H9 (cell line): ENCODE measurements at regions not wholly inside any gene's neighbourhood (a gene's known extent, or its start where the extent isn't known, plus 50 kb on each side); places are given as distances from the start of the nearest gene placed in this dataset.

Experiments used
- DNase-seq: peaks from one replicate; pipeline ENCODE4 v3.0.0-alpha.2; 2017
- H2AFZ ChIP-seq: one replicate; pipeline ENCODE4 v1.6.1; 2013; ENCODE audit warnings: mild to moderate bottlenecking, low read length, control low read depth, moderate library complexity
- H2AK5ac ChIP-seq: 2 replicates; pipeline ENCODE4 v1.6.1; 2013; ENCODE audit warnings: low read length, control low read depth, mixed read lengths; ENCODE audit not compliant: insufficient read length
- H2BK120ac ChIP-seq: one replicate; pipeline ENCODE4 v1.6.1; 2013; ENCODE audit warnings: low read depth, mild to moderate bottlenecking, low read length, control low read depth, inconsistent platforms; ENCODE audit not compliant: poor library complexity, severe bottlenecking
- H2BK12ac ChIP-seq: 2 replicates; pipeline ENCODE4 v1.6.1; 2013; ENCODE audit warnings: low read length, control low read depth, mixed read lengths, low read depth; ENCODE audit not compliant: insufficient read length
- H2BK15ac ChIP-seq: 2 replicates; pipeline ENCODE4 v1.6.1; 2013; ENCODE audit warnings: low read depth, low read length, control low read depth
- H2BK20ac ChIP-seq: one replicate; pipeline ENCODE4 v1.6.1; 2013; ENCODE audit warnings: low read depth, mild to moderate bottlenecking, low read length, control low read depth, inconsistent platforms; ENCODE audit not compliant: poor library complexity, severe bottlenecking
- H2BK5ac ChIP-seq: 2 replicates; pipeline ENCODE4 v1.6.1; 2013; ENCODE audit warnings: low read length, control low read depth, mixed read lengths; ENCODE audit not compliant: insufficient read length
- H3K14ac ChIP-seq: 2 replicates; pipeline ENCODE4 v1.6.1; 2013; ENCODE audit warnings: low read length, control low read depth; ENCODE audit not compliant: insufficient read depth
- H3K18ac ChIP-seq: 2 replicates; pipeline ENCODE4 v1.6.1; 2013; ENCODE audit warnings: low read depth, mild to moderate bottlenecking, mixed read lengths, low read length, control low read depth; ENCODE audit not compliant: insufficient read length
- H3K23ac ChIP-seq: 2 replicates; pipeline ENCODE4 v1.6.1; 2013; ENCODE audit warnings: low read length, control low read depth, mixed read lengths, low read depth; ENCODE audit not compliant: insufficient read length
- H3K23me2 ChIP-seq: 2 replicates; pipeline ENCODE4 v1.6.1; 2013; ENCODE audit warnings: low read depth, mild to moderate bottlenecking, mixed read lengths, low read length, control low read depth; ENCODE audit not compliant: insufficient read length, poor library complexity, severe bottlenecking
- H3K27ac ChIP-seq: 2 replicates; pipeline ENCODE4 v1.5.1; 2013; ENCODE audit warnings: low read length, control low read depth, mixed read lengths, low read depth; ENCODE audit not compliant: insufficient read length
- H3K27me3 ChIP-seq: 2 replicates; pipeline ENCODE4 v1.6.1; 2013; ENCODE audit warnings: low read length, control low read depth, inconsistent platforms; ENCODE audit not compliant: insufficient read depth
- H3K4ac ChIP-seq: 2 replicates; pipeline ENCODE4 v1.6.1; 2013; ENCODE audit warnings: low read depth, mild to moderate bottlenecking, control low read depth, inconsistent platforms, low read length, moderate library complexity
- H3K4me1 ChIP-seq: 2 replicates; pipeline ENCODE4 v1.6.1; 2013; ENCODE audit warnings: low read length, control low read depth, inconsistent platforms; ENCODE audit not compliant: insufficient read depth
- H3K4me2 ChIP-seq: 2 replicates; pipeline ENCODE4 v1.6.1; 2013; ENCODE audit warnings: low read length, control low read depth, mixed read lengths; ENCODE audit not compliant: insufficient read length, insufficient read depth
- H3K56ac ChIP-seq: 2 replicates; pipeline ENCODE4 v1.6.1; 2013; ENCODE audit warnings: low read depth, mild to moderate bottlenecking, mixed read lengths, low read length, control low read depth; ENCODE audit not compliant: insufficient read length
- H3K79me1 ChIP-seq: 2 replicates; pipeline ENCODE4 v1.6.1; 2013; ENCODE audit warnings: low read depth, mild to moderate bottlenecking, moderate library complexity, low read length, control low read depth, inconsistent platforms; ENCODE audit not compliant: insufficient read depth, poor library complexity, severe bottlenecking
- H3K79me2 ChIP-seq: 2 replicates; pipeline ENCODE4 v1.6.1; 2013; ENCODE audit warnings: low read length, control low read depth, inconsistent platforms; ENCODE audit not compliant: insufficient read depth
- H3K9ac ChIP-seq: 2 replicates; pipeline ENCODE4 v1.6.1; 2013; ENCODE audit warnings: low read length, control low read depth, mixed read lengths; ENCODE audit not compliant: insufficient read length; ENCODE audit errors: extremely low read depth
- H3K9me3 ChIP-seq: one replicate; pipeline ENCODE4 v1.6.1; 2013; ENCODE audit warnings: low read depth, low read length, inconsistent platforms; ENCODE audit not compliant: control insufficient read depth
- H3T11ph ChIP-seq: one replicate; pipeline ENCODE4 v1.6.1; 2013; ENCODE audit warnings: mild to moderate bottlenecking, low read length, control low read depth, inconsistent platforms
- H4K20me1 ChIP-seq: one replicate; pipeline ENCODE4 v1.6.1; 2013; ENCODE audit not compliant: control insufficient read depth, insufficient read length, insufficient read depth
- H4K5ac ChIP-seq: 2 replicates; pipeline ENCODE4 v1.6.1; 2013; ENCODE audit warnings: low read depth, mild to moderate bottlenecking, mixed read lengths, low read length, control low read depth; ENCODE audit not compliant: insufficient read length
- H4K8ac ChIP-seq: replicated peaks from 2 replicates; pipeline ENCODE4 v1.6.1; 2013; ENCODE audit warnings: low read length, control low read depth, mixed read lengths, low read depth; ENCODE audit not compliant: insufficient read length
- H4K91ac ChIP-seq: 2 replicates; pipeline ENCODE4 v1.6.1; 2013; ENCODE audit warnings: low read depth, mild to moderate bottlenecking, moderate library complexity, mixed read lengths, low read length, control low read depth; ENCODE audit not compliant: insufficient read length
- H3K27ac Mint-ChIP-seq, 3 experiments: 2 replicates in 2 of 3; 3 replicates in 1 of 3; pipeline ENCODE4 v1.8.0; 2020 to 2021; ENCODE audit warnings: mixed read lengths in 3 of 3, mild to moderate bottlenecking in 1 of 3, moderate library complexity in 1 of 3
- H3K27me3 Mint-ChIP-seq: 2 replicates; pipeline ENCODE4 v1.8.0; 2021; ENCODE audit warnings: low read depth, mild to moderate bottlenecking, moderate library complexity, mixed read lengths
- H3K36me3 Mint-ChIP-seq, 3 experiments: 2 replicates in 2 of 3; 3 replicates in 1 of 3; pipeline ENCODE4 v1.8.0; 2020 to 2021; ENCODE audit warnings: low read depth in 3 of 3, mixed read lengths in 3 of 3; ENCODE audit not compliant: insufficient read depth in 1 of 3
- H3K4me1 Mint-ChIP-seq, 2 experiments: 2 replicates each; pipeline ENCODE4 v1.8.0; 2020; ENCODE audit warnings: mixed read lengths in 2 of 2
- H3K4me3 Mint-ChIP-seq, 2 experiments: 2 replicates in 1 of 2; 3 replicates in 1 of 2; pipeline ENCODE4 v1.8.0; 2020 to 2021; ENCODE audit warnings: mild to moderate bottlenecking in 2 of 2, mixed read lengths in 2 of 2, moderate library complexity in 1 of 2
- H3K9me3 Mint-ChIP-seq, 2 experiments: 2 replicates in 1 of 2; 3 replicates in 1 of 2; pipeline ENCODE4 v1.8.0; 2020; ENCODE audit warnings: mild to moderate bottlenecking in 2 of 2, mixed read lengths in 2 of 2, moderate library complexity in 1 of 2
- WGBS: extraction: QIAGEN DNeasy Blood & Tissue Kit; methylation state at CpG from one replicate; pipeline ENCODE4 v1.1.7; 2013; ENCODE audit warnings: missing lambda C conversion rate, low lambda C conversion rate, mixed read lengths; ENCODE audit not compliant: insufficient read length; ENCODE audit errors: extremely low coverage; 5-methylcytosine and 5-hydroxymethylcytosine counted together
- TF ChIP-seq, protein P1 (sequence below): fragments of 200-600 bp; sonication (generic); conservative IDR thresholded peaks from 3 replicates; pipeline ENCODE4 v1.8.0; 2021; ENCODE audit warnings: antibody characterized with exemption, mild to moderate bottlenecking

DNA sequence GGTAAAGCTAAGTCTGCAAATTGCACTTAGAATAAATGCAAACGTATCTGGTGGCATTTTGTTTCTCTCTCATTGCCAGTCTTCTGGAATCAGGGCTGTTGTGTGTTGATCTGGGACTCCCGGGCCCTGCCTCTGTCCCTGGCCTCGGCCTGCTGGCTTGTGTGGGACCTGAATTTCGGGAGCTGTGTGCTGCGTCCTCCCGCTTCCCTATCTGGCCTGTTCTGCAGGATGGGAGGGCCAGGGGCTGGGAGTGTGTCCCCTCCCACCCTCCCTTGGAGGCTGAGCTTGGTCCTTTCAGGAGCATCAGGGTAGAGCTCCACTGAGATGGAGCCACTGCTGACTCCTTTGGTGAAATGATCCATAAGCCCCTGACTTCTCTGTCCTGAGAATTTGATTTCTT, 118.5 kb downstream of the ACKR3 start:
- DNase-seq: no peak
- Histone ChIP-seq H4K91ac (no peak overlapping the region), H3K79me1 (no peaks in the 10 kb centered on the region), H2BK120ac (no peak overlapping the region), H3K23me2 (no peaks in the 10 kb centered on the region), H3K56ac (no peak overlapping the region), H2BK12ac (no peak overlapping the region), H3K4ac (no peak overlapping the region), H2AFZ (no peak overlapping the region), H4K8ac (no peak overlapping the region), H3K18ac (no peak overlapping the region), H2BK20ac (no peak overlapping the region), H3K27ac (no peak overlapping the region), H3K27me3 (no peaks in the 10 kb centered on the region), H3K4me2 (no peak overlapping the region), H3K9me3 (no peaks in the 10 kb centered on the region), H2AK5ac (no peak overlapping the region), H4K20me1 (no peaks in the 10 kb centered on the region), H3K4me1 (no peaks in the 10 kb centered on the region; the same call in 1 of the 2 replicates), H3K23ac (no peak overlapping the region), H3K9ac (no peak overlapping the region), H2BK5ac (no peak overlapping the region), H3K79me2 (no peaks in the 10 kb centered on the region), H3T11ph (no peak overlapping the region), H3K14ac (no peak overlapping the region), H2BK15ac (no peak overlapping the region), H4K5ac (no peak overlapping the region)
- H3K4me3 Mint-ChIP-seq: no peak overlapping the region
- TF ChIP-seq, protein P1, sequence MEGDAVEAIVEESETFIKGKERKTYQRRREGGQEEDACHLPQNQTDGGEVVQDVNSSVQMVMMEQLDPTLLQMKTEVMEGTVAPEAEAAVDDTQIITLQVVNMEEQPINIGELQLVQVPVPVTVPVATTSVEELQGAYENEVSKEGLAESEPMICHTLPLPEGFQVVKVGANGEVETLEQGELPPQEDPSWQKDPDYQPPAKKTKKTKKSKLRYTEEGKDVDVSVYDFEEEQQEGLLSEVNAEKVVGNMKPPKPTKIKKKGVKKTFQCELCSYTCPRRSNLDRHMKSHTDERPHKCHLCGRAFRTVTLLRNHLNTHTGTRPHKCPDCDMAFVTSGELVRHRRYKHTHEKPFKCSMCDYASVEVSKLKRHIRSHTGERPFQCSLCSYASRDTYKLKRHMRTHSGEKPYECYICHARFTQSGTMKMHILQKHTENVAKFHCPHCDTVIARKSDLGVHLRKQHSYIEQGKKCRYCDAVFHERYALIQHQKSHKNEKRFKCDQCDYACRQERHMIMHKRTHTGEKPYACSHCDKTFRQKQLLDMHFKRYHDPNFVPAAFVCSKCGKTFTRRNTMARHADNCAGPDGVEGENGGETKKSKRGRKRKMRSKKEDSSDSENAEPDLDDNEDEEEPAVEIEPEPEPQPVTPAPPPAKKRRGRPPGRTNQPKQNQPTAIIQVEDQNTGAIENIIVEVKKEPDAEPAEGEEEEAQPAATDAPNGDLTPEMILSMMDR: no peak
- H3K27me3 Mint-ChIP-seq: peaks cover 4% of the 10 kb centered on the region
- H3K36me3 Mint-ChIP-seq: no peaks in the 10 kb centered on the region
- H3K27ac Mint-ChIP-seq: no peak overlapping the region
- peaks cover 38 to 44% of the 10 kb centered on the region in 2 experiments for H3K4me1 Mint-ChIP-seq
- H3K9me3 Mint-ChIP-seq: no peaks in the 10 kb centered on the region
- WGBS: no CpG with 5 or more reads among the region's 6 CpGs
